IPS-NIHi7 (cell line): ENCODE measurements at regions not wholly inside any gene's neighbourhood (a gene's known extent, or its start where the extent isn't known, plus 50 kb on each side); places are given as distances from the start of the nearest gene placed in this dataset.
"Not testable (repeated sequence)": the region's sequence is repeated elsewhere in the genome, so short reads cannot be mapped to it uniquely, and the experiment has no call there.

Experiments used
- DNase-seq: peaks from one replicate; pipeline ENCODE4 v3.0.0; 2012; ENCODE audit warnings: mixed read lengths; ENCODE audit errors: extremely low spot score

DNA sequence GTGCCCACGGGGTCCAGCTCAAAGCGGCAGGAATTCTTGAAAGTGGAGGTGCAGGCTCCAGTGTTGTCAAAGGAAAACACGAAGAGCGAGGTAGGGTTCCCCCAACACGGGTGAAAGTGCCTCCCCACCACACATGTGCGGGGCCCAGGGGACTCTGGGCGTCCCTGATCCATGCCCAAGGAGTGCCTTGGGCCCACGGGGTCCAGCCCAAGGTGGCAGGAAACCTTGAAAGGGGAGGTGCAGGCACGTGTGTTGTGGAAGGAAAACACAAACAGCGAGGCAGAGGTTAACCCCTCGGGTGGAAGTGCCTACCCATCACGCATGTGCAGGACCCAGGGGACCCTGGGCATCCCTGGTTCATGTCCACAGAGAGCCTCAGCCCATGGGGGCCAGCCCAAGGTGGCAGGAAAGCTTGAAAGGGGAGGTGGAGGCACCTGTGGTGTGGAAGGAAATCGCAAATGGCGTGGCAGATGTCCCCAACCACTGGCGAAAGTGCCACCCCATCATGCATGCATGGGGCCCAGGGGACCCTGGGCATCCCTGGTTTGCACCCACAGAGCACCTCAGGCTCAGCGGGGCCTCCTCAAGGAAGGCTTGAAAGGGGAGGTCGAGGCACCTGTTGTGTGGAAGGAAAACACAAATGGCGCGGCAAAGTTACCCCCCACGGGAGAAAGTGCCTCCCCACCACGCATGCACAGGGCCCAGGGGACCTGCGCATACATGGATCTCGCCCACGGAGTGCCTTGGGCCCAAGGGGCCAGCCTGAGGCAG lies 584.6 kb downstream of the ALG10 start:
- peak; percentile 3 for DNase-seq

DNA sequence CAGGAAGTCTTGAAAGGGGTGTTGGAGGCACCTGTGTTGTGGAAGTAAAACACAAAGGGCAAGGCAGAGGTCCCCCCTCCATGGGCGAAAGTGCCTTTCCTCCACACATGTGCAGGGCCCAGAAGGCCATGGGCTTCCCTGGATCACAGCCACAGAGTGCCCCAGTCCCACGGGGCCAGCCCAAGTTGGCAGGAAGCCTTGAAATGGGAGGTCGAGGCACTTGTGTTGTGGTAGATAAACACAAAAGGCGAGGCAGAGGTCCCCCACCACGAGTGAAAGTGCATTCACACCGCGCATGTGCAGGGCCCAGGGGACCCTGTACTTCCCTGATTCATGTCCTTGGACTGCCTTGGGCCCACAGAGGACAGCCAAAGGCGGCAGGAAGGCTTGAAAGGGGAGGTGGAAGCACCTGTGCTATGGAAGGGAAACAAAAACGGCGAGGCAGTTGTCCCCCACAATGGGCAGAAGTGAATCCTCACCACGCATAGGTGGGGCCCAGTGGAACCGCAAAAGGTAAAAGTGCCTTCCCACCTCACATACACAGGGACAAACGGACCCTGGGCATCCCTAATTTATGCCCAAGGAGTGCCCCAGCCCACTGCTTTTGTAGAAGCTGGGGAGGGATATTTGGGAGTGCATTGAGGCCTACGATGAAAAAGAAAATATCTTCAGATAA lies 585.4 kb downstream of the ALG10 start:
- peak; percentile 2 for DNase-seq

DNA sequence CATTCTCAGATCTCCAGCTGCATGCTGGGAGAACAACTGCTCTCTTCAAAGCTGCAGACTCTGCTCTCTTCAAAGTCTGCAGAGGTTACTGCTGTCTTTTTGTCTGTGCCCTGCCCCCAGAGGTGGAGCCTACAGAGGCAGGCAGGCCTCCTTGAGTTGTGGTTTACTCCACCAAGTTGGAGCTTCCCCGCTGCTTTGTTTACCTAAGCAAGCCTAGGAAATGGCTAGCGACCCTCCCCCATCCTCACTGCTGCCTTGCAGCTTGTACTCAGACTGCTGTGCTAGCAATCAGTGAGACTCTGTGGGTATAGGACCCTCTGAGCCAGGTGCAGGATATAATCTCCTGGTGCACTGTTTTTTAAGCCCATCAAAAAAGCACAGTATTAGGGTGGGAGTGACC lies 591.7 kb downstream of the ALG10 start:
- DNase-seq: not testable (repeated sequence)

DNA sequence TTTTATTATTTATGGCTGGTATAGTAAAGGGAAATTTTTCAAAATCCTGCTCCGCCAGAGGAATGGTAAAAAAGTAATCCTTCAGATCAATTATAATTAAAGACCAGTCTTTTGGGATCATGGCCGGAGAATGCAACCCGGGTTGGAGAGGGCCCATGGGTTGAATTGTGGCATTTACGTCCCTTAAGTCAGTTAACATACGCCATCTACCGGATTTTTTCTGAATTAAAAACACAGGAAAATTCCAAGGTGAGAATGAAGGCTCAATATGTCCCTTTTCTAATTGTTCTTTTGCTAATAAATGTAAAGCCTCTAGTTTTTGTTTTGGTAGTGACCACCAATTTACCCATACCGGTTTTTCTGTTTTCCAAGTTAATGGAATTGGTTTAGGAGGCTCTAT lies 602.8 kb downstream of the ALG10 start:
- DNase-seq: peak; percentile 6

DNA sequence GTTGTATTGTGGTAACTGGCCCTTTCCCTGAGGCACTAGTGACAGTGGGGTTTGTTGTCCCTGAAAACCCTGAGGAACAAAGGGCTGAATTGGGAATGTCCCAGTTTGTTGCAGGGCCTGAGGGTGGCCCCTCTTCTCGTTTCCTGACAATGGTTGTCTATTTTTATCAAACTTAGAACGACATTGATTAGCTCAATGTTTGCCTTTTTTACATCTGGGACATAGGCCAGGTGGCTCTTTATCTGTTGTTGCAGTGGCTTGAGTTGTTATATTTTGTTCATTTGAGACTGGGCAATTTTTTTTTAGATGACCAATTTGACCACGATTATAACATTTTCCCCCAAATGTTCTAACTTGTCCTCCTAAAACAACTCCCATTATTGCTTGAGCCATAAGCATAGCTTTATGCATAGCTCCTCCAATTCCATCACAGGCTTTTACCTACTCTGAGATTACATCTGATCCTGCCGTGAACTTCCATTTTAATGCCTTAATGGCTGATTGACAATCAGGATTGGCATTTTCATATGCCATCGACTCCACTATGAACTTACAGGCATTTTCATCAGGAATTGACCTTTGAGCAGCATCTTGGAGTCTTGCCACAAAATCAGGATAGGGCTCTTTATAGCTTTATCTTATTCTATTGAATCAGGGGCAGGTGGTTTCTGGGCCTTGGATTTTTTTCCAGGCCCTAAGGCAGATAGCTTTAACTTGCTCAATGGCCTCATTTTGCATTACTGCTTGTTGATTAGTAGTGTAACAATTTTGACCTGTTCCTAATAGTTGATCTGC lies 604.3 kb downstream of the ALG10 start:
- no peak for DNase-seq
